HG03521 (cell line): ENCODE measurements at regions not wholly inside any gene's neighbourhood (a gene's known extent, or its start where the extent isn't known, plus 50 kb on each side); places are given as distances from the start of the nearest gene placed in this dataset.

Experiments
- ATAC-seq: cut with Tn5 transposase; IDR thresholded peaks from one replicate; pipeline ENCODE4 v1.9.1; 2021; ENCODE audit warnings: mild to moderate bottlenecking, moderate library complexity; ENCODE audit not compliant: unreplicated experiment

- ATAC-seq: no peak
Observed at GRCh38 chr1:187872550-187872949, 1043.8 kb downstream of the PLA2G4A start.

GRCh38 chr1:187873126-187873525 lies 1044.4 kb downstream of the PLA2G4A start:
- ATAC-seq: no peak

GRCh38 chr1:187876775-187877174 lies 1048.0 kb downstream of the PLA2G4A start:
- ATAC-seq: no peak

- ATAC-seq: no peak
Observed at GRCh38 chr1:187877220-187877619, 1048.5 kb downstream of the PLA2G4A start.

GRCh38 chr1:187878883-187879282 lies 1050.1 kb downstream of the PLA2G4A start:
- no peak for ATAC-seq

GRCh38 chr1:187883356-187883755 lies 1054.6 kb downstream of the PLA2G4A start:
- no peak for ATAC-seq

- ATAC-seq: no peak
Observed at GRCh38 chr1:187891993-187892682, 1063.4 kb downstream of the PLA2G4A start.

- ATAC-seq: no peak
Observed at GRCh38 chr1:187892683-187893039, 1063.9 kb downstream of the PLA2G4A start.

GRCh38 chr1:187893471-187893870 lies 1064.7 kb downstream of the PLA2G4A start:
- no peak for ATAC-seq

- no peak for ATAC-seq
Observed at GRCh38 chr1:187894349-187894748, 1065.6 kb downstream of the PLA2G4A start.

GRCh38 chr1:187903223-187903622 lies 1074.5 kb downstream of the PLA2G4A start:
- ATAC-seq: no peak

- ATAC-seq: no peak
Observed at GRCh38 chr1:187909382-187909781, 1080.6 kb downstream of the PLA2G4A start.

GRCh38 chr1:187911820-187912219 lies 1083.1 kb downstream of the PLA2G4A start:
- no peak for ATAC-seq

GRCh38 chr1:187920976-187921375 lies 1092.2 kb downstream of the PLA2G4A start:
- no peak for ATAC-seq

- ATAC-seq: no peak
Observed at GRCh38 chr1:187921426-187921825, 1092.7 kb downstream of the PLA2G4A start.

- ATAC-seq: no peak
Observed at GRCh38 chr1:187922255-187922654, 1093.5 kb downstream of the PLA2G4A start.

- no peak for ATAC-seq
Observed at GRCh38 chr1:187924252-187924651, 1095.5 kb downstream of the PLA2G4A start.

- ATAC-seq: no peak
Observed at GRCh38 chr1:187928288-187928687, 1099.5 kb downstream of the PLA2G4A start.

- no peak for ATAC-seq
Observed at GRCh38 chr1:187928696-187929095, 1099.9 kb downstream of the PLA2G4A start.

- ATAC-seq: no peak
Observed at GRCh38 chr1:187931776-187932175, 1103.0 kb downstream of the PLA2G4A start.

GRCh38 chr1:187933562-187934419 lies 1105.0 kb downstream of the PLA2G4A start:
- no peak for ATAC-seq

- no peak for ATAC-seq
Observed at GRCh38 chr1:187936667-187937066, 1107.9 kb downstream of the PLA2G4A start.
